HUDEP-2 (cell line): ENCODE measurements at regions not wholly inside any gene's neighbourhood (a gene's known extent, or its start where the extent isn't known, plus 50 kb on each side); places are given as distances from the start of the nearest gene placed in this dataset.

Experiments used
- DNase-seq, 76 experiments: peaks; one replicate each; lab custom pipeline; 2025; ENCODE audit not compliant: unreplicated experiment in 76 of 76; lab: John Stamatoyannopoulos, UW

- DNase-seq = no peak
These were observed 64.3 kb upstream of the VANGL1 start for GRCh38 chr1:115577513-115577912.

GRCh38 chr1:115575661-115576060, 66.1 kb upstream of the VANGL1 start:
- no peak for DNase-seq

- no peak for DNase-seq
These were observed 69.1 kb upstream of the VANGL1 start for GRCh38 chr1:115572710-115573109.

GRCh38 chr1:115567431-115567830, 74.3 kb upstream of the VANGL1 start:
- no peak for DNase-seq

GRCh38 chr1:115565791-115566190, 76.0 kb upstream of the VANGL1 start:
- DNase-seq = no peak

GRCh38 chr1:115565353-115565752, 76.4 kb upstream of the VANGL1 start:
- no peak for DNase-seq

- DNase-seq = no peak
These were observed 77.6 kb upstream of the VANGL1 start for GRCh38 chr1:115564201-115564600.

GRCh38 chr1:115560027-115560426, 81.7 kb upstream of the VANGL1 start:
- DNase-seq = no peak

GRCh38 chr1:115558275-115558674, 83.5 kb upstream of the VANGL1 start:
- DNase-seq = no peak

GRCh38 chr1:115557715-115558114, 84.1 kb upstream of the VANGL1 start:
- no peak for DNase-seq

- no peak for DNase-seq
These were observed 85.5 kb upstream of the VANGL1 start for GRCh38 chr1:115556236-115556635.

- DNase-seq = no peak
These were observed 86.3 kb upstream of the VANGL1 start for GRCh38 chr1:115555446-115555845.

- DNase-seq = no peak
These were observed 94.1 kb upstream of the VANGL1 start for GRCh38 chr1:115547696-115548095.

- DNase-seq = no peak
These were observed 94.9 kb upstream of the VANGL1 start for GRCh38 chr1:115546846-115547245.

- peak in 1 of 76 experiments; percentile 8 for DNase-seq
These were observed 95.7 kb upstream of the VANGL1 start for GRCh38 chr1:115545791-115546733.

- no peak for DNase-seq
These were observed 96.6 kb upstream of the VANGL1 start for GRCh38 chr1:115545096-115545720.

GRCh38 chr1:115544131-115544530, 97.6 kb upstream of the VANGL1 start:
- DNase-seq = no peak

GRCh38 chr1:115543247-115543646, 98.5 kb upstream of the VANGL1 start:
- no peak for DNase-seq

- no peak for DNase-seq
These were observed 102.0 kb upstream of the VANGL1 start for GRCh38 chr1:115539736-115540135.

- DNase-seq = no peak
These were observed 102.7 kb upstream of the VANGL1 start for GRCh38 chr1:115539061-115539460.

- DNase-seq = no peak
These were observed 103.2 kb upstream of the VANGL1 start for GRCh38 chr1:115538579-115538978.

- no peak for DNase-seq
These were observed 104.4 kb upstream of the VANGL1 start for GRCh38 chr1:115537415-115537814.
